Iris pigment epithelial cell (primary cell): ENCODE measurements at regions not wholly inside any gene's neighbourhood (a gene's known extent, or its start where the extent isn't known, plus 50 kb on each side); places are given as distances from the start of the nearest gene placed in this dataset.
"Not testable (repeated sequence)": the region's sequence is repeated elsewhere in the genome, so short reads cannot be mapped to it uniquely, and the experiment has no call there.

Experiments
- DNase-seq: peaks from one replicate; pipeline ENCODE4 v3.0.0-alpha.2; 2011; ENCODE audit warnings: low read depth

GRCh38 chr18:45342166-45342565 is 273.1 kb upstream of the SLC14A2 start:
- DNase-seq = no peak

GRCh38 chr18:45342653-45343052 is 272.6 kb upstream of the SLC14A2 start:
- DNase-seq = no peak

GRCh38 chr18:45343365-45343764 is 271.9 kb upstream of the SLC14A2 start:
- no peak for DNase-seq

- not testable (repeated sequence) for DNase-seq
Measured at GRCh38 chr18:45344680-45345079, 270.6 kb upstream of the SLC14A2 start.

- DNase-seq = no peak
Measured at GRCh38 chr18:45349019-45349418, 266.3 kb upstream of the SLC14A2 start.

- DNase-seq = no peak
Measured at GRCh38 chr18:45349467-45349866, 265.8 kb upstream of the SLC14A2 start.

GRCh38 chr18:45350404-45351156 is 264.7 kb upstream of the SLC14A2 start:
- no peak for DNase-seq

- no peak for DNase-seq
Measured at GRCh38 chr18:45352874-45353273, 262.4 kb upstream of the SLC14A2 start.

- no peak for DNase-seq
Measured at GRCh38 chr18:45353530-45353929, 261.7 kb upstream of the SLC14A2 start.

- no peak for DNase-seq
Measured at GRCh38 chr18:45355944-45356520, 259.2 kb upstream of the SLC14A2 start.

GRCh38 chr18:45357686-45358470 is 257.4 kb upstream of the SLC14A2 start:
- no peak for DNase-seq

GRCh38 chr18:45359275-45360009 is 255.8 kb upstream of the SLC14A2 start:
- DNase-seq = no peak

- no peak for DNase-seq
Measured at GRCh38 chr18:45361125-45361851, 254.0 kb upstream of the SLC14A2 start.

- DNase-seq = no peak
Measured at GRCh38 chr18:45363196-45363595, 252.1 kb upstream of the SLC14A2 start.

- peak; percentile 12 for DNase-seq
Measured at GRCh38 chr18:45365835-45366234, 249.4 kb upstream of the SLC14A2 start.

GRCh38 chr18:45370255-45371010 is 244.8 kb upstream of the SLC14A2 start:
- DNase-seq = peak; percentile 3

GRCh38 chr18:45373286-45373880 is 241.9 kb upstream of the SLC14A2 start:
- DNase-seq = no peak

- no peak for DNase-seq
Measured at GRCh38 chr18:45374236-45374635, 241.0 kb upstream of the SLC14A2 start.

GRCh38 chr18:45374878-45375630 is 240.2 kb upstream of the SLC14A2 start:
- no peak for DNase-seq

GRCh38 chr18:45376193-45376592 is 239.1 kb upstream of the SLC14A2 start:
- DNase-seq = no peak
